ENCODE measurements at regions not wholly inside any gene's neighbourhood (a gene's known extent, or its start where the extent isn't known, plus 50 kb on each side); places are given as distances from the start of the nearest gene placed in this dataset.

- TF ChIP-seq CTCF (conservative IDR thresholded peaks at IDR 0.05; ENCODE audit: low read length): no peak
- no peak for TF ChIP-seq EZH2phosphoT487 (IDR thresholded peaks at IDR 0.05; ENCODE audit: borderline replicate concordance)
These were observed 525.1 kb upstream of the ROBO2 start for GRCh38 chr3:76514836-76515235.

Measured in Loucy (cell line).